H9 (cell line): ENCODE measurements at regions not wholly inside any gene's neighbourhood (a gene's known extent, or its start where the extent isn't known, plus 50 kb on each side); places are given as distances from the start of the nearest gene placed in this dataset.

Experiments used
- DNase-seq: peaks from one replicate; pipeline ENCODE4 v3.0.0-alpha.2; 2017
- H2AFZ ChIP-seq: one replicate; pipeline ENCODE4 v1.6.1; 2013; ENCODE audit warnings: mild to moderate bottlenecking, low read length, control low read depth, moderate library complexity
- H2AK5ac ChIP-seq: 2 replicates; pipeline ENCODE4 v1.6.1; 2013; ENCODE audit warnings: low read length, control low read depth, mixed read lengths; ENCODE audit not compliant: insufficient read length
- H2BK120ac ChIP-seq: one replicate; pipeline ENCODE4 v1.6.1; 2013; ENCODE audit warnings: low read depth, mild to moderate bottlenecking, low read length, control low read depth, inconsistent platforms; ENCODE audit not compliant: poor library complexity, severe bottlenecking
- H2BK12ac ChIP-seq: 2 replicates; pipeline ENCODE4 v1.6.1; 2013; ENCODE audit warnings: low read length, control low read depth, mixed read lengths, low read depth; ENCODE audit not compliant: insufficient read length
- H2BK15ac ChIP-seq: 2 replicates; pipeline ENCODE4 v1.6.1; 2013; ENCODE audit warnings: low read depth, low read length, control low read depth
- H2BK20ac ChIP-seq: one replicate; pipeline ENCODE4 v1.6.1; 2013; ENCODE audit warnings: low read depth, mild to moderate bottlenecking, low read length, control low read depth, inconsistent platforms; ENCODE audit not compliant: poor library complexity, severe bottlenecking
- H2BK5ac ChIP-seq: 2 replicates; pipeline ENCODE4 v1.6.1; 2013; ENCODE audit warnings: low read length, control low read depth, mixed read lengths; ENCODE audit not compliant: insufficient read length
- H3K14ac ChIP-seq: 2 replicates; pipeline ENCODE4 v1.6.1; 2013; ENCODE audit warnings: low read length, control low read depth; ENCODE audit not compliant: insufficient read depth
- H3K18ac ChIP-seq: 2 replicates; pipeline ENCODE4 v1.6.1; 2013; ENCODE audit warnings: low read depth, mild to moderate bottlenecking, mixed read lengths, low read length, control low read depth; ENCODE audit not compliant: insufficient read length
- H3K23ac ChIP-seq: 2 replicates; pipeline ENCODE4 v1.6.1; 2013; ENCODE audit warnings: low read length, control low read depth, mixed read lengths, low read depth; ENCODE audit not compliant: insufficient read length
- H3K23me2 ChIP-seq: 2 replicates; pipeline ENCODE4 v1.6.1; 2013; ENCODE audit warnings: low read depth, mild to moderate bottlenecking, mixed read lengths, low read length, control low read depth; ENCODE audit not compliant: insufficient read length, poor library complexity, severe bottlenecking
- H3K27ac ChIP-seq: 2 replicates; pipeline ENCODE4 v1.5.1; 2013; ENCODE audit warnings: low read length, control low read depth, mixed read lengths, low read depth; ENCODE audit not compliant: insufficient read length
- H3K27me3 ChIP-seq: 2 replicates; pipeline ENCODE4 v1.6.1; 2013; ENCODE audit warnings: low read length, control low read depth, inconsistent platforms; ENCODE audit not compliant: insufficient read depth
- H3K4ac ChIP-seq: 2 replicates; pipeline ENCODE4 v1.6.1; 2013; ENCODE audit warnings: low read depth, mild to moderate bottlenecking, control low read depth, inconsistent platforms, low read length, moderate library complexity
- H3K4me1 ChIP-seq: 2 replicates; pipeline ENCODE4 v1.6.1; 2013; ENCODE audit warnings: low read length, control low read depth, inconsistent platforms; ENCODE audit not compliant: insufficient read depth
- H3K4me2 ChIP-seq: 2 replicates; pipeline ENCODE4 v1.6.1; 2013; ENCODE audit warnings: low read length, control low read depth, mixed read lengths; ENCODE audit not compliant: insufficient read length, insufficient read depth
- H3K56ac ChIP-seq: 2 replicates; pipeline ENCODE4 v1.6.1; 2013; ENCODE audit warnings: low read depth, mild to moderate bottlenecking, mixed read lengths, low read length, control low read depth; ENCODE audit not compliant: insufficient read length
- H3K79me1 ChIP-seq: 2 replicates; pipeline ENCODE4 v1.6.1; 2013; ENCODE audit warnings: low read depth, mild to moderate bottlenecking, moderate library complexity, low read length, control low read depth, inconsistent platforms; ENCODE audit not compliant: insufficient read depth, poor library complexity, severe bottlenecking
- H3K79me2 ChIP-seq: 2 replicates; pipeline ENCODE4 v1.6.1; 2013; ENCODE audit warnings: low read length, control low read depth, inconsistent platforms; ENCODE audit not compliant: insufficient read depth
- H3K9ac ChIP-seq: 2 replicates; pipeline ENCODE4 v1.6.1; 2013; ENCODE audit warnings: low read length, control low read depth, mixed read lengths; ENCODE audit not compliant: insufficient read length; ENCODE audit errors: extremely low read depth
- H3K9me3 ChIP-seq: one replicate; pipeline ENCODE4 v1.6.1; 2013; ENCODE audit warnings: low read depth, low read length, inconsistent platforms; ENCODE audit not compliant: control insufficient read depth
- H3T11ph ChIP-seq: one replicate; pipeline ENCODE4 v1.6.1; 2013; ENCODE audit warnings: mild to moderate bottlenecking, low read length, control low read depth, inconsistent platforms
- H4K20me1 ChIP-seq: one replicate; pipeline ENCODE4 v1.6.1; 2013; ENCODE audit not compliant: control insufficient read depth, insufficient read length, insufficient read depth
- H4K5ac ChIP-seq: 2 replicates; pipeline ENCODE4 v1.6.1; 2013; ENCODE audit warnings: low read depth, mild to moderate bottlenecking, mixed read lengths, low read length, control low read depth; ENCODE audit not compliant: insufficient read length
- H4K8ac ChIP-seq: replicated peaks from 2 replicates; pipeline ENCODE4 v1.6.1; 2013; ENCODE audit warnings: low read length, control low read depth, mixed read lengths, low read depth; ENCODE audit not compliant: insufficient read length
- H4K91ac ChIP-seq: 2 replicates; pipeline ENCODE4 v1.6.1; 2013; ENCODE audit warnings: low read depth, mild to moderate bottlenecking, moderate library complexity, mixed read lengths, low read length, control low read depth; ENCODE audit not compliant: insufficient read length
- H3K27ac Mint-ChIP-seq, 3 experiments: 2 replicates in 2 of 3; 3 replicates in 1 of 3; pipeline ENCODE4 v1.8.0; 2020 to 2021; ENCODE audit warnings: mixed read lengths in 3 of 3, mild to moderate bottlenecking in 1 of 3, moderate library complexity in 1 of 3
- H3K27me3 Mint-ChIP-seq: 2 replicates; pipeline ENCODE4 v1.8.0; 2021; ENCODE audit warnings: low read depth, mild to moderate bottlenecking, moderate library complexity, mixed read lengths
- H3K36me3 Mint-ChIP-seq, 3 experiments: 2 replicates in 2 of 3; 3 replicates in 1 of 3; pipeline ENCODE4 v1.8.0; 2020 to 2021; ENCODE audit warnings: low read depth in 3 of 3, mixed read lengths in 3 of 3; ENCODE audit not compliant: insufficient read depth in 1 of 3
- H3K4me1 Mint-ChIP-seq, 2 experiments: 2 replicates each; pipeline ENCODE4 v1.8.0; 2020; ENCODE audit warnings: mixed read lengths in 2 of 2
- H3K4me3 Mint-ChIP-seq, 2 experiments: 2 replicates in 1 of 2; 3 replicates in 1 of 2; pipeline ENCODE4 v1.8.0; 2020 to 2021; ENCODE audit warnings: mild to moderate bottlenecking in 2 of 2, mixed read lengths in 2 of 2, moderate library complexity in 1 of 2
- H3K9me3 Mint-ChIP-seq, 2 experiments: 2 replicates in 1 of 2; 3 replicates in 1 of 2; pipeline ENCODE4 v1.8.0; 2020; ENCODE audit warnings: mild to moderate bottlenecking in 2 of 2, mixed read lengths in 2 of 2, moderate library complexity in 1 of 2
- WGBS: extraction: QIAGEN DNeasy Blood & Tissue Kit; methylation state at CpG from one replicate; pipeline ENCODE4 v1.1.7; 2013; ENCODE audit warnings: missing lambda C conversion rate, low lambda C conversion rate, mixed read lengths; ENCODE audit not compliant: insufficient read length; ENCODE audit errors: extremely low coverage; 5-methylcytosine and 5-hydroxymethylcytosine counted together
- TF ChIP-seq, protein P1 (sequence below): fragments of 200-600 bp; sonication (generic); conservative IDR thresholded peaks from 3 replicates; pipeline ENCODE4 v1.8.0; 2021; ENCODE audit warnings: antibody characterized with exemption, mild to moderate bottlenecking

DNA sequence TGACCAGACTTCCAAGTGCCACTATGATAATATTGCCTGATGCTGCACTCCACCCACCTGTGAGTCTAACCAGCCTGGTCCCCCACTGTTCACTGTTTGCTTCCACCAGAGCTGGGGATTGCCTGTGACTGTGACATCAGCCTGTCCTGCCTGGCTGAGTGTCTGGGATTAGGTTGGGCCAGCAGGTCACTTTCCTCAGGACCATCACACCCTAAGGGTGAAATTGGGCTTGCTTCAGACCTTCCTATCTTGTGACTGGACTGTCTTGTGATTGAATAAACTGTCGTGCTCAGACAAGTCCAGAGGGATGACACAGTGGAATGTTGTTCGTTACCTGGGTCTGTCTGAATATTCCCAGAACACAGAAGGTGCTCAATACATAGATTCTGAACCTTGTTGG is 87.4 kb upstream of the HK2 start:
- no peak overlapping the region for H3K9ac ChIP-seq
- no peaks in the 10 kb centered on the region for H3K27me3 ChIP-seq
- TF ChIP-seq, protein P1, sequence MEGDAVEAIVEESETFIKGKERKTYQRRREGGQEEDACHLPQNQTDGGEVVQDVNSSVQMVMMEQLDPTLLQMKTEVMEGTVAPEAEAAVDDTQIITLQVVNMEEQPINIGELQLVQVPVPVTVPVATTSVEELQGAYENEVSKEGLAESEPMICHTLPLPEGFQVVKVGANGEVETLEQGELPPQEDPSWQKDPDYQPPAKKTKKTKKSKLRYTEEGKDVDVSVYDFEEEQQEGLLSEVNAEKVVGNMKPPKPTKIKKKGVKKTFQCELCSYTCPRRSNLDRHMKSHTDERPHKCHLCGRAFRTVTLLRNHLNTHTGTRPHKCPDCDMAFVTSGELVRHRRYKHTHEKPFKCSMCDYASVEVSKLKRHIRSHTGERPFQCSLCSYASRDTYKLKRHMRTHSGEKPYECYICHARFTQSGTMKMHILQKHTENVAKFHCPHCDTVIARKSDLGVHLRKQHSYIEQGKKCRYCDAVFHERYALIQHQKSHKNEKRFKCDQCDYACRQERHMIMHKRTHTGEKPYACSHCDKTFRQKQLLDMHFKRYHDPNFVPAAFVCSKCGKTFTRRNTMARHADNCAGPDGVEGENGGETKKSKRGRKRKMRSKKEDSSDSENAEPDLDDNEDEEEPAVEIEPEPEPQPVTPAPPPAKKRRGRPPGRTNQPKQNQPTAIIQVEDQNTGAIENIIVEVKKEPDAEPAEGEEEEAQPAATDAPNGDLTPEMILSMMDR, result no peak
- H2BK12ac ChIP-seq, result no peak overlapping the region
- H4K8ac ChIP-seq, result no peak overlapping the region
- no peak overlapping the region for H3T11ph ChIP-seq
- Mint-ChIP-seq H3K36me3 (no peaks in the 10 kb centered on the region; a peak in 1 of 7 replicates), H3K4me3 (no peak overlapping the region), H3K4me1 (peaks cover 8 to 9% of the 10 kb centered on the region in 2 experiments), H3K27me3 (peaks cover 3% of the 10 kb centered on the region; the same call in 1 of the 2 replicates), H3K27ac (no peak overlapping the region; a peak in 1 of 7 replicates), H3K9me3 (no peaks in the 10 kb centered on the region)
- H3K23ac ChIP-seq, result no peak overlapping the region
- no peak overlapping the region for H2BK15ac ChIP-seq
- H2AFZ ChIP-seq, result no peak overlapping the region
- no peaks in the 10 kb centered on the region for H3K79me1 ChIP-seq
- peaks cover 1% of the 10 kb centered on the region; the same call in 1 of the 2 replicates for H3K4me1 ChIP-seq
- H3K23me2 ChIP-seq, result no peaks in the 10 kb centered on the region
- DNase-seq, result no peak
- no peak overlapping the region for H2AK5ac ChIP-seq
- no CpG with 5 or more reads among the region's 2 CpGs for WGBS
- no peak overlapping the region for H3K18ac ChIP-seq
- H3K9me3 ChIP-seq, result no peaks in the 10 kb centered on the region
- no peaks in the 10 kb centered on the region for H3K79me2 ChIP-seq
- H2BK120ac ChIP-seq, result no peak overlapping the region
- H4K5ac ChIP-seq, result no peak overlapping the region
- no peaks in the 10 kb centered on the region for H4K20me1 ChIP-seq
- H3K56ac ChIP-seq, result no peak overlapping the region
- H3K14ac ChIP-seq, result no peak overlapping the region; the same call in 1 of the 2 replicates
- H2BK5ac ChIP-seq, result no peak overlapping the region
- H4K91ac ChIP-seq, result no peak overlapping the region
- H3K27ac ChIP-seq, result no peak overlapping the region
- no peak overlapping the region for H3K4me2 ChIP-seq
- H2BK20ac ChIP-seq, result no peak overlapping the region
- no peak overlapping the region for H3K4ac ChIP-seq
